PC-3 (cell line): ENCODE measurements at regions not wholly inside any gene's neighbourhood (a gene's known extent, or its start where the extent isn't known, plus 50 kb on each side); places are given as distances from the start of the nearest gene placed in this dataset.
"Not testable (repeated sequence)": the region's sequence is repeated elsewhere in the genome, so short reads cannot be mapped to it uniquely, and the experiment has no call there.

Experiments
- EZH2phosphoT487 ChIP-seq: fragments of 300-600 bp; sonication (generic); IDR thresholded peaks from 2 replicates; pipeline ENCODE4 v1.6.1; 2018; ENCODE audit warnings: mild to moderate bottlenecking, antibody characterized with exemption, low read length, borderline replicate concordance
- TF ChIP-seq, protein P1 (sequence below): fragments of 300-600 bp; sonication (generic); conservative IDR thresholded peaks from 2 replicates; pipeline ENCODE4 v1.5.1; 2017; ENCODE audit warnings: antibody characterized with exemption, low read depth, mild to moderate bottlenecking, low read length

DNA sequence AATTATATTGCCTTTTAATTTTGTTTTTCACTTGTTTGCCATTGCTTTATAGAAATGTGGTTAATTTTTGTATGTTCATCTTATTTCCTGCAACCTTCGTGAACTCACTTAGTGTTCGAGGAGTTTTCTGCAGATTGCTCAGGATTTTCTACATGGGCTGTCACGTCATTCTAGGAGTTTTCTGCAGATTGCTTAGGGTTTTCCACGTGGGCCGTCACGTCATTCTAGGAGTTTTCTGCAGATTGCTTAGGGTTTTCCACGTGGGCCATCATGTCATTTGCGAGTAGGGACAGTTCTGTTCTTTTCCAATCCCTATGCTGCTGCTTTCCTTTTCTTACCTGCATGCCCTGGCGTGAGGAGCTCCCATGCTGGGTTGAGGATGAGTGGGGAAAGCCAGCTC lies 125.7 kb downstream of the IGLL1 start:
- TF ChIP-seq, protein P1, sequence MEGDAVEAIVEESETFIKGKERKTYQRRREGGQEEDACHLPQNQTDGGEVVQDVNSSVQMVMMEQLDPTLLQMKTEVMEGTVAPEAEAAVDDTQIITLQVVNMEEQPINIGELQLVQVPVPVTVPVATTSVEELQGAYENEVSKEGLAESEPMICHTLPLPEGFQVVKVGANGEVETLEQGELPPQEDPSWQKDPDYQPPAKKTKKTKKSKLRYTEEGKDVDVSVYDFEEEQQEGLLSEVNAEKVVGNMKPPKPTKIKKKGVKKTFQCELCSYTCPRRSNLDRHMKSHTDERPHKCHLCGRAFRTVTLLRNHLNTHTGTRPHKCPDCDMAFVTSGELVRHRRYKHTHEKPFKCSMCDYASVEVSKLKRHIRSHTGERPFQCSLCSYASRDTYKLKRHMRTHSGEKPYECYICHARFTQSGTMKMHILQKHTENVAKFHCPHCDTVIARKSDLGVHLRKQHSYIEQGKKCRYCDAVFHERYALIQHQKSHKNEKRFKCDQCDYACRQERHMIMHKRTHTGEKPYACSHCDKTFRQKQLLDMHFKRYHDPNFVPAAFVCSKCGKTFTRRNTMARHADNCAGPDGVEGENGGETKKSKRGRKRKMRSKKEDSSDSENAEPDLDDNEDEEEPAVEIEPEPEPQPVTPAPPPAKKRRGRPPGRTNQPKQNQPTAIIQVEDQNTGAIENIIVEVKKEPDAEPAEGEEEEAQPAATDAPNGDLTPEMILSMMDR: not testable (repeated sequence)
- not testable (repeated sequence) for TF ChIP-seq EZH2phosphoT487
